ENCODE measurements at regions not wholly inside any gene's neighbourhood (a gene's known extent, or its start where the extent isn't known, plus 50 kb on each side); places are given as distances from the start of the nearest gene placed in this dataset.

DNA sequence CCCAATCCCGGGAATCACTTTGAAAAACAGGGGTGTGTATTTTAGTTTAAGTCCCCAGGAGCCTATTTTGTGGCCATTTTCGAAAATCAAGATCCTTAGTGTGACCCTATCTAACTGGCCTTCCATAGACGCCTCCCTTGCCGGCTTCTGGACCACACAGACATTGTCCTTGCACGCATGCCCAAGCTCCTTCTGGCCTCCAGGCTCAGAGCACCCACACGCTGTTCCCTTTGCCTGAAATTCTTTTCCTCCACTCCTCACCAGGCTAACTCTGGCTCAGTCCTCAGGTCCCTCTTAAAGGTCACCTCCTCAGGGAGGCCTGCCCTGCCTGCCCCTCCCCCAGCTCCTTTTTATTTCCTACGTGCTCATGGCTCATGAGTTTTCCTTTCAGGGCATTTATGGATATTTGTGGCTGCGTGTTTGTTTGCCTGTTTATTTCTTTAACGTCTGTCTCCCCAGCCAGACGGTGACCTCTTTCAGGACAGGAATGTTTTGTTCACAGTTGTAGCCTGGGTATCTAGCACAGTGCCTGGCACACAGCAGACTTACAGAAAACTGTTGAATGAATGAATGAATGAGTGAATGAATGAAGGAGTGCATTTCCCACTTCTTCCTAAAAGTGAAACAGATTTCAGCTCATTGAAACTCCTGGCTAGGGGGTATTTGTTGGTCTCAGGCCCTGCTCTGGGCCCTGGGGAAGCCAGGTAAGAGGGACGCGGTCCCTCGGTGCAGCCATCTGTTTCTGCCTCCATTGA is 79.1 kb upstream of the IER5L start:
- no peaks in the 10 kb centered on the region for H3K36me3 ChIP-seq (ENCODE audit: low read depth)
- no peaks in the 10 kb centered on the region for H3K4me1 ChIP-seq (ENCODE audit: insufficient read depth, poor library complexity, severe bottlenecking)
- no peaks in the 10 kb centered on the region for H3K27me3 ChIP-seq (ENCODE audit: insufficient read depth, poor library complexity, severe bottlenecking)
- no peak overlapping the region for H3K4me3 ChIP-seq (ENCODE audit: severe bottlenecking)
- TF ChIP-seq CTCF (IDR thresholded peaks at IDR 0.05; ENCODE audit: poor library complexity, severe bottlenecking), result no peak
- no peak for ATAC-seq (ENCODE audit: low read depth)
- no peak overlapping the region for H3K27ac ChIP-seq (ENCODE audit: poor library complexity, severe bottlenecking)
- no peaks in the 10 kb centered on the region for H3K9me3 ChIP-seq (ENCODE audit: severe bottlenecking)
- peak; percentile 9 for DNase-seq (ENCODE audit: low spot score)

DNA sequence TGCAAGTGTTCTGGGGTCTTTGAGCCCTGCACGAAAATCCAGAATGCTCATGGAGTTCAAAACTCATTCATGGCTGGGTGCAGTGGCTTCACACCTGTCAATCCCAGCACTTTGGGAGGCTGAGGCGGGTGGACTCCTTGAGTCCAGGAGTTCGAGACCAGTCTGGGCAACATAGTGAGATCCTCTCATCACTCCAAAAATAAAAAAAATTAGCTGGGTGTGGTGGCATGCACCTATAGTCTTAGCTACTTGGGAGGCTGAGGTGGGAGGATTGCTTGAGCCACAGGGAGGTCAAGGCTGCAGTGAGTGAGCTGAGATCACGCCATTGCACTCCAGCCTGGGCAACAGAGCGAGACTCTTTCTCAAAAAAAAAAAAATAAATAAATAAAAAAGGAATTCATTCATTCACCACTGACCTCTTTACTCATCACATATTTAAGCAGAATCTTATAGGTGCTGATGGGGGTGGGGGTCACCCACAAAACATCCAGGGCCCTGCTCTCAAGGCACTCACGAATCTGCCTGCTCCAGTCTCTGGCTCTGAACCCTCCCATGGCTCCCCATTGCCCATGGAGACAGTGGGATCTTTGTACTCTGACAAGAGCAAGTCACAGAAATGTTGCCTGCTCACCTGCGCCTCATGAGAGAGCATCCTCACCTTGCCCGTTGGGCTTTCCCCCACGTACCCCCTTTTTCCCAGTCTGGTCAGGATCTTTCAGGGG is 76.7 kb upstream of the IER5L start:
- no peaks in the 10 kb centered on the region for H3K27me3 ChIP-seq (ENCODE audit: insufficient read depth, poor library complexity, severe bottlenecking)
- no peak for TF ChIP-seq CTCF (IDR thresholded peaks at IDR 0.05; ENCODE audit: poor library complexity, severe bottlenecking)
- no peaks in the 10 kb centered on the region for H3K36me3 ChIP-seq (ENCODE audit: low read depth)
- no peak overlapping the region for H3K27ac ChIP-seq (ENCODE audit: poor library complexity, severe bottlenecking)
- H3K4me3 ChIP-seq (ENCODE audit: severe bottlenecking), result no peak overlapping the region
- peak; percentile 15 for DNase-seq (ENCODE audit: low spot score)
- no peak for ATAC-seq (ENCODE audit: low read depth)
- H3K9me3 ChIP-seq (ENCODE audit: severe bottlenecking), result no peaks in the 10 kb centered on the region
- H3K4me1 ChIP-seq (ENCODE audit: insufficient read depth, poor library complexity, severe bottlenecking), result no peaks in the 10 kb centered on the region

DNA sequence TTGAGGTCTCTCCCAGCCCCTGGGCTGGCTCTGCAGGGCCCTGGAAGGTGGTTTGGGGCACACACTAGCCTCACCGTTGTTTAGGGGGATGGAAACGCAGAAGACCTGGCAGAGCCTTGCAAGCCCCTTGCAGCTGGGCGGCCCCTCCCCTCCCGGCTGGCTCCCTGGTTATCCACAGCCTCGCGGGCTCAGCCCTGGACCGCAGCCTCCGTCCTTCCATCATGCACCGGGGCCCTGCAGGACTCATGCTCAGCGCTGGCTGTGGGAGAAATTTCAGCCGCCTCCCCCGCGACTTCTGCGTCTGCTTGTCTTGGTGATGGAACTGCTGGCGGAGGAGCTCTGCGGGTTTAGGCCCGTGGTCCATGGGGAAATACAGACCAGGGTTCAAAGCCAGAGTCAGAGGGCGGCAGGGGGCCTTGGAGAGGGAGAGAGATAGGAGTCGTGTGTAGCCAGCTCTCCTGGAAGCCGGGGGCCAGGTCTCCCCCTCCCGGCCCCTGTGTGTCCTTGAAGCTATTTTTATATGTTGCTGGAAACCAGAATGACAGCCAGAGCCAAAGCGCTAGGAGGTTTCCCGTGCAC is 75.8 kb upstream of the IER5L start:
- Histone ChIP-seq H3K4me3 (ENCODE audit: severe bottlenecking) (no peak overlapping the region), H3K27me3 (ENCODE audit: insufficient read depth, poor library complexity, severe bottlenecking) (no peaks in the 10 kb centered on the region), H3K4me1 (ENCODE audit: insufficient read depth, poor library complexity, severe bottlenecking) (no peaks in the 10 kb centered on the region), H3K27ac (ENCODE audit: poor library complexity, severe bottlenecking) (no peak overlapping the region), H3K36me3 (ENCODE audit: low read depth) (no peaks in the 10 kb centered on the region), H3K9me3 (ENCODE audit: severe bottlenecking) (no peaks in the 10 kb centered on the region)
- TF ChIP-seq CTCF (IDR thresholded peaks at IDR 0.05; ENCODE audit: poor library complexity, severe bottlenecking), result no peak
- ATAC-seq (ENCODE audit: low read depth) (no peak), DNase-seq (ENCODE audit: low spot score) (peak; percentile 52)

- no peak overlapping the region for H3K27ac ChIP-seq (ENCODE audit: poor library complexity, severe bottlenecking)
- no peaks in the 10 kb centered on the region for H3K9me3 ChIP-seq (ENCODE audit: severe bottlenecking)
- ATAC-seq (ENCODE audit: low read depth) (no peak), DNase-seq (ENCODE audit: low spot score) (peak; percentile 31)
- H3K36me3 ChIP-seq (ENCODE audit: low read depth), result no peaks in the 10 kb centered on the region
- H3K4me3 ChIP-seq (ENCODE audit: severe bottlenecking), result no peak overlapping the region
- H3K27me3 ChIP-seq (ENCODE audit: insufficient read depth, poor library complexity, severe bottlenecking), result no peaks in the 10 kb centered on the region
- H3K4me1 ChIP-seq (ENCODE audit: insufficient read depth, poor library complexity, severe bottlenecking), result no peaks in the 10 kb centered on the region
- no peak for TF ChIP-seq CTCF (IDR thresholded peaks at IDR 0.05; ENCODE audit: poor library complexity, severe bottlenecking)
Observed at GRCh38 chr9:129252937-129253802, 75.1 kb upstream of the IER5L start.

Measured in RWPE2 (cell line).